ENCODE measurements at regions not wholly inside any gene's neighbourhood (a gene's known extent, or its start where the extent isn't known, plus 50 kb on each side); places are given as distances from the start of the nearest gene placed in this dataset.
"Not testable (repeated sequence)": the region's sequence is repeated elsewhere in the genome, so short reads cannot be mapped to it uniquely, and the experiment has no call there.

DNA sequence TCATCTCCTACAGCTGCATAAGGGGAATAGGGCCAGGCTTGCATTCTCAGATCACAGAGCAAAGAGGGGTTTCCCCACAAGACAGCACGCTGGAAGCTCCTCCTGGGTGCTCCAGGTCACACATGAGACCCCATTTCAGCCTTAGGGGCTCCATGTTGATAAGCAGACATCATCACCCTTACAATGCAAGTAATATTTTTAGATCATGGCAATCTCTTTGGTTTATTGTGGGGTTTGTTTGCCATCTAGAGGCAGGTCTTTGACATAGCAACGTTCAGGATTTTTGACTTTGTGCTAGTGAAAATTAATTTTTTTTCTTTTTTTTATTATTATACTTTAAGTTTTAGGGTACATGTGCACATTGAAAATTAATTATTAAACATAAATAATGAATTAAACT, 539.8 kb downstream of the RPIA start:
- H3K4me3 Mint-ChIP-seq; H2BK15ac ChIP-seq (ENCODE audit: low read depth, low read length); H3K79me1 ChIP-seq (ENCODE audit: insufficient read depth, low read depth, low read length, poor library complexity, severe bottlenecking); DNase-seq; H3K14ac ChIP-seq (ENCODE audit: insufficient read depth, low read length); H2BK120ac ChIP-seq (ENCODE audit: low read depth, low read length, poor library complexity, severe bottlenecking); H3K4ac ChIP-seq (ENCODE audit: low read depth, low read length); H3K4me1 Mint-ChIP-seq; H3K27me3 Mint-ChIP-seq (ENCODE audit: low read depth); H3K23ac ChIP-seq (ENCODE audit: insufficient read length, low read depth, low read length); H3K4me2 ChIP-seq (ENCODE audit: insufficient read depth, insufficient read length, low read length); H3K56ac ChIP-seq (ENCODE audit: insufficient read length, low read depth, low read length); H4K5ac ChIP-seq (ENCODE audit: insufficient read length, low read depth, low read length); H2AK5ac ChIP-seq (ENCODE audit: insufficient read length, low read length); H3K9me3 ChIP-seq (ENCODE audit: control insufficient read depth, low read depth, low read length); H3K9ac ChIP-seq (ENCODE audit: extremely low read depth, insufficient read length, low read length); H3K18ac ChIP-seq (ENCODE audit: insufficient read length, low read depth, low read length); H2BK12ac ChIP-seq (ENCODE audit: insufficient read length, low read depth, low read length); H2BK20ac ChIP-seq (ENCODE audit: low read depth, low read length, poor library complexity, severe bottlenecking); H3K27ac ChIP-seq (ENCODE audit: insufficient read length, low read depth, low read length); H3K23me2 ChIP-seq (ENCODE audit: insufficient read length, low read depth, low read length, poor library complexity, severe bottlenecking); H4K20me1 ChIP-seq (ENCODE audit: control insufficient read depth, insufficient read depth, insufficient read length); H3T11ph ChIP-seq (ENCODE audit: low read length); H3K27ac Mint-ChIP-seq; H4K8ac ChIP-seq (replicated peaks; ENCODE audit: insufficient read length, low read depth, low read length); H2AFZ ChIP-seq (ENCODE audit: low read length); H3K79me2 ChIP-seq (ENCODE audit: insufficient read depth, low read length); H3K4me1 ChIP-seq (ENCODE audit: insufficient read depth, low read length); H4K91ac ChIP-seq (ENCODE audit: insufficient read length, low read depth, low read length); H2BK5ac ChIP-seq (ENCODE audit: insufficient read length, low read length); H3K27me3 ChIP-seq (ENCODE audit: insufficient read depth, low read length); H3K36me3 Mint-ChIP-seq (ENCODE audit: insufficient read depth in 1 of 3, low read depth in 3 of 3): not testable (repeated sequence)
- H3K9me3 Mint-ChIP-seq: peaks cover 18 to 27% of the 10 kb centered on the region in 2 experiments
- no CpG with 5 or more reads among the region's 2 CpGs for WGBS (ENCODE audit: extremely low coverage, insufficient read length, low lambda C conversion rate)

- not testable (repeated sequence) for H3K79me1 ChIP-seq (ENCODE audit: insufficient read depth, low read depth, low read length, poor library complexity, severe bottlenecking); H3K79me2 ChIP-seq (ENCODE audit: insufficient read depth, low read length); H3T11ph ChIP-seq (ENCODE audit: low read length); H3K4me1 Mint-ChIP-seq; H3K23ac ChIP-seq (ENCODE audit: insufficient read length, low read depth, low read length); H3K56ac ChIP-seq (ENCODE audit: insufficient read length, low read depth, low read length); H3K23me2 ChIP-seq (ENCODE audit: insufficient read length, low read depth, low read length, poor library complexity, severe bottlenecking); H3K18ac ChIP-seq (ENCODE audit: insufficient read length, low read depth, low read length); H3K27me3 Mint-ChIP-seq (ENCODE audit: low read depth); H3K9me3 ChIP-seq (ENCODE audit: control insufficient read depth, low read depth, low read length); H4K8ac ChIP-seq (replicated peaks; ENCODE audit: insufficient read length, low read depth, low read length); H2AFZ ChIP-seq (ENCODE audit: low read length); H3K4me3 Mint-ChIP-seq; H3K9ac ChIP-seq (ENCODE audit: extremely low read depth, insufficient read length, low read length); H4K91ac ChIP-seq (ENCODE audit: insufficient read length, low read depth, low read length); H3K4me2 ChIP-seq (ENCODE audit: insufficient read depth, insufficient read length, low read length); H3K27ac ChIP-seq (ENCODE audit: insufficient read length, low read depth, low read length); H4K5ac ChIP-seq (ENCODE audit: insufficient read length, low read depth, low read length); H2BK120ac ChIP-seq (ENCODE audit: low read depth, low read length, poor library complexity, severe bottlenecking); H3K36me3 Mint-ChIP-seq (ENCODE audit: insufficient read depth in 1 of 3, low read depth in 3 of 3); H3K4me1 ChIP-seq (ENCODE audit: insufficient read depth, low read length); H2BK12ac ChIP-seq (ENCODE audit: insufficient read length, low read depth, low read length); H2AK5ac ChIP-seq (ENCODE audit: insufficient read length, low read length); H2BK15ac ChIP-seq (ENCODE audit: low read depth, low read length); H3K14ac ChIP-seq (ENCODE audit: insufficient read depth, low read length); H4K20me1 ChIP-seq (ENCODE audit: control insufficient read depth, insufficient read depth, insufficient read length); H2BK20ac ChIP-seq (ENCODE audit: low read depth, low read length, poor library complexity, severe bottlenecking); H3K27me3 ChIP-seq (ENCODE audit: insufficient read depth, low read length); H3K4ac ChIP-seq (ENCODE audit: low read depth, low read length); DNase-seq; H2BK5ac ChIP-seq (ENCODE audit: insufficient read length, low read length); H3K27ac Mint-ChIP-seq
- H3K9me3 Mint-ChIP-seq: peaks cover 9 to 21% of the 10 kb centered on the region in 2 experiments
- no CpG with 5 or more reads among the region's 4 CpGs for WGBS (ENCODE audit: extremely low coverage, insufficient read length, low lambda C conversion rate)
These were observed 542.5 kb downstream of the RPIA start for GRCh38 chr2:89233931-89234330.
